ENCODE measurements at regions not wholly inside any gene's neighbourhood (a gene's known extent, or its start where the extent isn't known, plus 50 kb on each side); places are given as distances from the start of the nearest gene placed in this dataset.

DNA sequence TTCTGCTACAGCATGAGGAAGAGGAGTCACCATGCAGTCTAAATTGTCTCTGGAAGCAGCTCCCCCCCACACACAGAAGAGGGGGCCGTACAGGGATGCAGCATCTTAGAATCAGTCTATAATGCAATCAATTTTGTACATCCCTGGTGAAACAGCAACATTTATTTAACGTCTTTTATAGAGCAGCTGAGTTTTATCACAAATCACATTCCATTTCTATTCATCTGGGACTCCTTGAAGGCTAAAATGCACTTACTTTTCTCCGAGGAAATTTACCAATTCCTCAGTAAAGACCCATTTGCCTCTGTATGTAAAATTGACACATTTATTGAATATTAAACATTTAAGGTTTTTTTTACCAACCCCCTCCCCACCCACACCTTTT, 193.9 kb downstream of the PHETA1 start:
- Histone ChIP-seq H3K4me3 (no peak overlapping the region), H3K27me3 (peaks cover 0 to 58% of the 10 kb centered on the region in 2 donors), H3K36me3 (no peaks in the 10 kb centered on the region), H3K9me3 (no peaks in the 10 kb centered on the region), H3K27ac (no peak overlapping the region), H3K4me1 (no peaks in the 10 kb centered on the region)
- intact Hi-C loops (cut with DNase I; ENCODE audit: low total_unique reads) = no loop called here
- no peak for TF ChIP-seq POLR2AphosphoS5 (IDR thresholded peaks at IDR 0.05)
- no peak for TF ChIP-seq POLR2A (IDR thresholded peaks at IDR 0.05)
- no peak for TF ChIP-seq CTCF (IDR thresholded peaks at IDR 0.05)
- no peak for DNase-seq (ENCODE audit: low spot score in 2 of 2)

DNA sequence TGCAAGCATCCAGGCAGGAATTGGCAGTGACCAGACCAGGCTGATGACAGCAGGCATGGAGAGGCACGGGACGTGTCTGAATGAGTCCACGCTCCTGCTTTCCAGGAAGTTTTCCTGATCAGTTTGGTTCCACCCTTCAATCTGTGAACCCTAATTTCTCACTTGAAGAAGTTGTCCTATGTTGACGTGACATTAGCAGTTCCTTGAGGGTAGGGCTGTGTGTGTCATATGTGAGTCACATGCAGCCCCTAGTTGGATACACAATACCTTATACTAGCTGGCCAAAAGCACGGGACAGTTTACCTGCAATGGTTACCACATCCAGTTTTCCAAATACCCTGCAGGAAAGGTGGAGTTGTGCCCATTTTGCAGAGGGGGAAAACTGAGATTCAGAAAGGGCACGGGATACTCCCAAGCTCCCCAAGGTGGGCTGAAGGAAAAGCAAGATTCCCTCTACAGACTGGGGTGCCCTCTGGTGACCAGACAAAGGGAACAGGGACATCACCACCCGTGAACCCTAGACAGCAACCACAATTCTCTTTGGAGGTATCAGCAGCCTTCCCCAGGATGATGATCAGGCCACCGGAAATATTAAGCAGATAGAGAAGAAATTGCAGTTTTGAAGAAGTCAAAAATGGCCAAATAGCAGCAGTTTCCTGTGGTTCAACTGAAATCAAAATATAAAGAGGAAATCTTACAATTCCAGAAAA, 194.5 kb downstream of the PHETA1 start:
- TF ChIP-seq CTCF (IDR thresholded peaks at IDR 0.05) = no peak
- no peak for TF ChIP-seq POLR2AphosphoS5 (IDR thresholded peaks at IDR 0.05)
- no peak for DNase-seq (ENCODE audit: low spot score in 2 of 2)
- no peaks in the 10 kb centered on the region for H3K4me1 ChIP-seq
- no peaks in the 10 kb centered on the region for H3K9me3 ChIP-seq
- intact Hi-C loops (cut with DNase I; ENCODE audit: low total_unique reads) = no loop called here
- no peaks in the 10 kb centered on the region for H3K36me3 ChIP-seq
- peaks cover 0 to 60% of the 10 kb centered on the region in 2 donors for H3K27me3 ChIP-seq
- no peak overlapping the region for H3K27ac ChIP-seq
- H3K4me3 ChIP-seq = no peak overlapping the region

GRCh38 chr12:111173836-111174235, 195.1 kb downstream of the PHETA1 start:
- H3K27ac ChIP-seq = no peak overlapping the region
- intact Hi-C loops (cut with DNase I; ENCODE audit: low total_unique reads) = no loop called here
- no peaks in the 10 kb centered on the region for H3K9me3 ChIP-seq
- no peaks in the 10 kb centered on the region for H3K36me3 ChIP-seq
- DNase-seq (ENCODE audit: low spot score in 2 of 2) = no peak
- TF ChIP-seq POLR2A (IDR thresholded peaks at IDR 0.05) (no peak), POLR2AphosphoS5 (IDR thresholded peaks at IDR 0.05) (no peak), CTCF (IDR thresholded peaks at IDR 0.05) (no peak)
- H3K4me3 ChIP-seq = no peak overlapping the region
- H3K4me1 ChIP-seq = no peaks in the 10 kb centered on the region
- H3K27me3 ChIP-seq = peaks cover 0 to 61% of the 10 kb centered on the region in 2 donors

GRCh38 chr12:111173391-111173790, 195.5 kb downstream of the PHETA1 start:
- H3K27me3 ChIP-seq = peaks cover 0 to 61% of the 10 kb centered on the region in 2 donors
- no peaks in the 10 kb centered on the region for H3K4me1 ChIP-seq
- intact Hi-C loops (cut with DNase I; ENCODE audit: low total_unique reads) = no loop called here
- H3K36me3 ChIP-seq = no peaks in the 10 kb centered on the region
- H3K4me3 ChIP-seq = no peak overlapping the region
- no peaks in the 10 kb centered on the region for H3K9me3 ChIP-seq
- TF ChIP-seq POLR2AphosphoS5 (IDR thresholded peaks at IDR 0.05) = no peak
- TF ChIP-seq POLR2A (IDR thresholded peaks at IDR 0.05) = no peak
- TF ChIP-seq CTCF (IDR thresholded peaks at IDR 0.05) = no peak
- H3K27ac ChIP-seq = no peak overlapping the region
- DNase-seq (ENCODE audit: low spot score in 2 of 2) = no peak

GRCh38 chr12:111172786-111173185, 196.1 kb downstream of the PHETA1 start:
- intact Hi-C loops (cut with DNase I; ENCODE audit: low total_unique reads) = no loop called here
- TF ChIP-seq CTCF (IDR thresholded peaks at IDR 0.05) (no peak), POLR2AphosphoS5 (IDR thresholded peaks at IDR 0.05) (no peak), POLR2A (IDR thresholded peaks at IDR 0.05) (no peak)
- peaks cover 0 to 66% of the 10 kb centered on the region in 2 donors for H3K27me3 ChIP-seq
- H3K9me3 ChIP-seq = no peaks in the 10 kb centered on the region
- no peak overlapping the region for H3K27ac ChIP-seq
- DNase-seq (ENCODE audit: low spot score in 2 of 2) = no peak
- no peaks in the 10 kb centered on the region for H3K4me1 ChIP-seq
- H3K36me3 ChIP-seq = no peaks in the 10 kb centered on the region
- H3K4me3 ChIP-seq = no peak overlapping the region

All from breast epithelium (tissue), 4 donors.